ENCODE measurements at regions not wholly inside any gene's neighbourhood (a gene's known extent, or its start where the extent isn't known, plus 50 kb on each side); places are given as distances from the start of the nearest gene placed in this dataset.

GRCh38 chr5:88113429-88113828 is 155.2 kb downstream of the TMEM161B start:
- ChIA-PET CTCF (ENCODE audit: unreplicated experiment) (no interaction called here), POLR2A (interaction anchor here (1.3 kb wide), 1 partner anchor 15 kb away, joined by 3 read pairs; no protein-coding TSS in a partner anchor)
- no peaks in the 10 kb centered on the region for H3K36me3 ChIP-seq (ENCODE audit: insufficient read depth, low read length)
- no TSS peak for BruUV-seq (replicated peaks)
- intact Hi-C loops (cut with micrococcal nuclease; ENCODE audit: unreplicated experiment) = no loop called here
- H3K27ac ChIP-seq (ENCODE audit: low read depth, low read length, poor library complexity, severe bottlenecking) = no peak overlapping the region
- H3K79me2 ChIP-seq (ENCODE audit: insufficient read depth, low read depth, low read length) = no peaks in the 10 kb centered on the region
- H4K20me1 ChIP-seq (ENCODE audit: insufficient read depth, low read length) = no peaks in the 10 kb centered on the region
- H2AFZ ChIP-seq (ENCODE audit: low read length) = no peak overlapping the region
- no peak overlapping the region for H3K4me2 ChIP-seq (ENCODE audit: low read length)
- H3K4me1 ChIP-seq (ENCODE audit: insufficient read depth, low read length, poor library complexity, severe bottlenecking) = no peaks in the 10 kb centered on the region
- no peak overlapping the region for H3K4me3 ChIP-seq (ENCODE audit: low read depth, low read length, poor library complexity, severe bottlenecking)
- no peaks in the 10 kb centered on the region for H3K9me3 ChIP-seq (ENCODE audit: low read length)
- no peak for DNase-seq (ENCODE audit: low spot score)
- TF ChIP-seq CTCF (conservative IDR thresholded peaks at IDR 0.05; ENCODE audit: low read length) = no peak
- no peak for TF ChIP-seq EZH2phosphoT487 (IDR thresholded peaks at IDR 0.05; ENCODE audit: borderline replicate concordance, low read depth, low read length)
- no peaks in the 10 kb centered on the region for H3K9me2 ChIP-seq (ENCODE audit: insufficient read depth, low read length)

GRCh38 chr5:88109818-88110217 is 158.8 kb downstream of the TMEM161B start:
- no peaks in the 10 kb centered on the region for H3K4me1 ChIP-seq (ENCODE audit: insufficient read depth, low read length, poor library complexity, severe bottlenecking)
- no peaks in the 10 kb centered on the region for H3K79me2 ChIP-seq (ENCODE audit: insufficient read depth, low read depth, low read length)
- H3K4me2 ChIP-seq (ENCODE audit: low read length) = no peak overlapping the region
- H3K4me3 ChIP-seq (ENCODE audit: low read depth, low read length, poor library complexity, severe bottlenecking) = no peak overlapping the region
- no peak for DNase-seq (ENCODE audit: low spot score)
- no peaks in the 10 kb centered on the region for H3K9me2 ChIP-seq (ENCODE audit: insufficient read depth, low read length)
- intact Hi-C loops (cut with micrococcal nuclease; ENCODE audit: unreplicated experiment) = no loop called here
- ChIA-PET CTCF (ENCODE audit: unreplicated experiment) (no interaction called here), POLR2A (no interaction called here)
- H3K36me3 ChIP-seq (ENCODE audit: insufficient read depth, low read length) = no peaks in the 10 kb centered on the region
- H4K20me1 ChIP-seq (ENCODE audit: insufficient read depth, low read length) = no peaks in the 10 kb centered on the region
- H3K27ac ChIP-seq (ENCODE audit: low read depth, low read length, poor library complexity, severe bottlenecking) = no peak overlapping the region
- H2AFZ ChIP-seq (ENCODE audit: low read length) = no peak overlapping the region
- H3K9me3 ChIP-seq (ENCODE audit: low read length) = no peaks in the 10 kb centered on the region
- no TSS peak for BruUV-seq (replicated peaks)
- TF ChIP-seq CTCF (conservative IDR thresholded peaks at IDR 0.05; ENCODE audit: low read length) = no peak
- TF ChIP-seq EZH2phosphoT487 (IDR thresholded peaks at IDR 0.05; ENCODE audit: borderline replicate concordance, low read depth, low read length) = no peak

- Histone ChIP-seq H3K4me2 (ENCODE audit: low read length) (no peak overlapping the region), H3K4me3 (ENCODE audit: low read depth, low read length, poor library complexity, severe bottlenecking) (no peak overlapping the region), H3K9me3 (ENCODE audit: low read length) (no peaks in the 10 kb centered on the region), H4K20me1 (ENCODE audit: insufficient read depth, low read length) (no peaks in the 10 kb centered on the region), H3K4me1 (ENCODE audit: insufficient read depth, low read length, poor library complexity, severe bottlenecking) (no peaks in the 10 kb centered on the region), H3K27ac (ENCODE audit: low read depth, low read length, poor library complexity, severe bottlenecking) (no peak overlapping the region), H3K9me2 (ENCODE audit: insufficient read depth, low read length) (no peaks in the 10 kb centered on the region), H2AFZ (ENCODE audit: low read length) (no peak overlapping the region), H3K79me2 (ENCODE audit: insufficient read depth, low read depth, low read length) (no peaks in the 10 kb centered on the region), H3K36me3 (ENCODE audit: insufficient read depth, low read length) (no peaks in the 10 kb centered on the region)
- intact Hi-C loops (cut with micrococcal nuclease; ENCODE audit: unreplicated experiment) = no loop called here
- DNase-seq (ENCODE audit: low spot score) = no peak
- POLR2A ChIA-PET = no interaction called here
- no TSS peak for BruUV-seq (replicated peaks)
- no peak for TF ChIP-seq EZH2phosphoT487 (IDR thresholded peaks at IDR 0.05; ENCODE audit: borderline replicate concordance, low read depth, low read length)
- TF ChIP-seq CTCF (conservative IDR thresholded peaks at IDR 0.05; ENCODE audit: low read length) = no peak
- CTCF ChIA-PET (ENCODE audit: unreplicated experiment) = no interaction called here
Observed at GRCh38 chr5:88108490-88109279, 160.0 kb downstream of the TMEM161B start.

Data from OCI-LY7 (cell line).